Endothelial cell of hepatic sinusoid (primary cell): ENCODE measurements at regions not wholly inside any gene's neighbourhood (a gene's known extent, or its start where the extent isn't known, plus 50 kb on each side); places are given as distances from the start of the nearest gene placed in this dataset.

Source experiments
- in situ Hi-C: cut with HindIII; loops from 2 replicates; pipeline ENCODE4 v1.10.0; 2017; ENCODE audit warnings: low sequenced_read_pairs

DNA sequence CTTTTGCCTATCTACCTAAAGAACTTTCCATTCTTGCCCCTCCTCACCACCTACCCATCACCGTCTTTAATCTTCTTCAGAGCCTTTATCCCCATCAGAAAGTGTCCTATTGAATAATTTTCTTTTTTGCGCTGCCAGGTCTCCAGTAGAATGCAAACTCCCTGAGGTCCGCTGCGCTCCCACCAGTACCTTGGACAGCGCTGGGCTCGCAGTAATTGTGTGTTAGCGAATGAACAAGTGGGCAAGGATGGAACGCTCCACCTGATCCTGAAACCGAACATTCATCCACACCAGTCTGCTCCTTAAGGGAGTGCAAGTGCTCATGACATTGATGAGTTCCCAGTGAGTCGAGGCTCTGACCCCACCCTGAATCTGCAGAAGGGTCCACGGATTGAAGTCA, 391.2 kb downstream of the CDH26 start:
- in situ Hi-C loops, result no loop called here

- in situ Hi-C loops, result no loop called here
Observed at GRCh38 chr20:60352017-60352416, 393.8 kb downstream of the CDH26 start.

DNA sequence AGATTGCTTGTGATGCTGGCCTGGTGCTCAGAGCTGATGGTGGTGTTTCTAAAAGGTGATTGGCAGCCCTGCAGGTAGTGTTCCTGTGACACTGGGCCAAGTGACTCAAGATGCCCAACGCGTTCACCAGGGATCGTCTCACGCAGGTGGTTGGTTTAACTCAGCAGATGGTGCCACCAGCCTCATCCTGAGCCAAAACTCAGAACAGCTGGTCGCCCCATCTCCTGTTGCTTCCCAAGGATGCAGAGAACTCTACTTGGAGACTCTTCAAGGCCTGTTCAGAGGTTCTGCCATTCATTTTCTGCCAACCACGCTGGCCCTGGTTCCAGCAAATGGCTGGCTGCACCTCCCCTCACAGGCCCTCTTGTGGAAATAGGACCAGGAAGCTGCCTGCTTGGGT, 394.4 kb downstream of the CDH26 start:
- in situ Hi-C loops, result no loop called here

DNA sequence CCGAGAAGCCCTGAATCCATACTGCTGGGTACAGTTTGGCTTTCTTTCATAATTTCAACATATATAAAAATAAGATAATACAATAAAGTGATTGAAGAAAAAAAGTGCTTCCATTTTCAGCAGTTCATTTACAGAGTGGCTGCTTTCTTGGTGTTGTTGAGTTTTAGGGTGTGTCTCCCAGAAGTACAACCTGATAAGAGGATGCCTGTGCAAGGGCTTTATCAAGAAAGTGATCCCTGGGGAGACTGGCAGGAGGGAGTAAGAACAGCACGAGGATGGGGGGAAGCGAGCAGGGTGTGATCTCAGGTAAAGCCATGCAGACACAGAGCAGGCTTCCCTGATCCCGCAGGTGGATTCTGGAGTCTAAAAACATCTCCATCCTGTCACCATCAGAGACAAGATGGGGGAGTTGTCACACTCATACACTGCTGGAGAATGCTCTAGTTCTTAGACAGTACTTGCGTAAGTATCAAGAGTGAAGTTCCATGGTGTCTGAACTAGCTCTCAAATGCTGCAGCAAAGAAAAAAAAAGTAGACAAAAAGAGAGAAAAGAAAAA, 395.9 kb downstream of the CDH26 start:
- in situ Hi-C loops, result no loop called here

DNA sequence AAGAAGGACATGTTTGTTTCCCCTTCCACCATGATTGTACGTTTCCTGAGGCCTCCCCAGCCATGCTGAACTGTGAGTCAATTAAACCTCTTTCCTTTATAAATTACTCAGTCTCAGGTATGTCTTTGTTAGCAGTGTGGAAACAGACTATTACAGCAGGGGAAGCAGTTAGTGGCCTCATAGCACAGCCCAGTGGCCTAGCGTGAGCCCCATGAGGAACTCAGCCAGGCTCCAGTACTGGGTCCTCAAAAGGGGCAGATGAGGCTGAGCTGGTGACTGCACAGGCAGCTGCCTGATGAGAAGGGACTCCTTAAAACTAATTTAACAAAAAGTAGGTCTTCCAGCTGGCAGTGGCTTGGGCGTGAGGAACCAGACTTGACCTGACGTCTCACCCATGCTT, 399.9 kb downstream of the CDH26 start:
- in situ Hi-C loops, result no loop called here

DNA sequence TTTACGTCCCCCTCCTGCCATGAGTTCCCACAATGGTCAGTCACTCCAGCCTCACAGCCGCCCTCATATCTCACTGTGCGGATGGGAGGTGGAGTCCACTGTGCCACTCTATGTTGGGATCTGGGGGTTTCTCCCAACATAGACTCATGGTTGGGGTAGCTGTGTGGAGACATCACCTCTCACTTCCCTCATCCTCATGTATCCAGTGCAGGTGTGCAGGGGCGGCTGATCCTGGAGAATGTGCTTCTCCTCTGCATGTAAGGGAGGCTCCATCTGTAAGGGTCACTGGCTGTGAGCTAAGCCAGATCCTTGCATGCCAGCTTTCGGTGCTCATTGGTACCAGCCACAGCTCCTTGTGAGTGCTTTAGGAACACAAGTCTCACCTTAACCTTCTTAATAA, 400.8 kb downstream of the CDH26 start:
- in situ Hi-C loops, result no loop called here

DNA sequence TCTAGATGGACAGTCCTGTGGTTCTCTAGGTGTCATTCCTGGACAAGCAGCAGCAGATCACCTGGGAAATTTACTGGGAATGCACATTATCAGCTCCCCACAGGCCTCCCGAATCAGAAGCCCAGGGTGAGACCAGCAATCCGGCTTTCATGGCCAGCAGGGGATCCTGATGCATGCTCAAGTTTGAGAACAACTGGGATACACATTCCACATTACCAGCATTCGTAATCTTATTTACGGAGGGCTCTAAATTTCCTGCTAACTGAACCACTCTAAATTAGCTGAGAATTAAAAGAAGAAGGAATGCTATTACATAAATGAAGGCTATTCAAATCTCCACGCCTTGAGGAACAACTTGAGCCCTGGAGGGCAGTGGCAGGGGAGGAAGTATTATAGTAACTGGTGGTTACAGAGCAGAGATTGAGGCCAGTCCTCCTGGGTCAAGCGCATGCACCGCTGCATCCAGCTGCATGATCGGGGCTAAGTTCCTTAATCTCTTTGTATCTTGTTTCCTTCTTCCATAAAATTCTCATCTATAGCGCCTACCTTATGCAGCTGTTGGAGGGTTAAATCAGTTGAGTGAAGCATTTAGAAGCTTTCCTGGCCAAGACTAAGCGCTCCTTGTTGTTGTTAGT, 403.7 kb downstream of the CDH26 start:
- in situ Hi-C loops, result no loop called here

DNA sequence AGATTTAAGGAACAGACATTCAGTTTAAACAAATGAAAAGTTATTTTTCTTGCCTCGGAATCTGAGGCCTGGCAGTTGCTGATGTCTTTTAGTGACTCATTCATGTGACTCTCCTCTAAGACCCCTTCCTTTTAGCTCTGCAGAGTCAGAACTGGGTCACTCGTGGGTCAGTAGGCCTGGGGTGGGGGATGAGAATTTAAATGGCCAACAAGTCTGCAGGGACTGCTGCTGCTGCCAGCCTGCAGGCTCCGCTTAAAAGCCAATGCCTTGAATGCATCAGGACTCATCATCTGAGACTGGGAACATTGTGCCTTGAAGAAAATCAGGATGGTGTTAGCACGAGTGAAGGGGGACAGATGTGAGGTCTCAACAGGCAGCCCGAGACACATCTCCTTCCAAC, 404.3 kb downstream of the CDH26 start:
- in situ Hi-C loops, result no loop called here

DNA sequence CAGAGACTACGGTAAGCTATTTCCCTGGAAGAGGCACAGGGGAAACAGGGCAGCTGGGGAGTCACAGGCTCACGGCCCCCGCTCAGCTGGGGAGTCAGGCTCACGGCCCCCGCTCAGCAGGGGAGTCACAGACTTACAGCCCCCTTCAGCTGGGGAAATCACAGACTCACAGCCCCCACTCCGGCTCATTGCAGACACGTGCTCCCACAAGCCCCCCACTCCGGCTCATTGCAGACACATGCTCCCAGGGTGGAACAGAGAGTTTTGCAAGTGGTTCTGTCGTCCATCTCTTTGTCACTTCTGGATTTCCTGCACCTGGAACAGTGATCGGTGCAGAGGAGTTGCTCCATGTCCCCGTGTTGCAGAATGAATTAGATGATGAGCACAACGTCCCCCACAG, 405.5 kb downstream of the CDH26 start:
- in situ Hi-C loops, result no loop called here

- in situ Hi-C loops, result no loop called here
Observed at GRCh38 chr20:60365064-60365666, 406.9 kb downstream of the CDH26 start.

- in situ Hi-C loops, result no loop called here
Observed at GRCh38 chr20:60365882-60366281, 407.7 kb downstream of the CDH26 start.

DNA sequence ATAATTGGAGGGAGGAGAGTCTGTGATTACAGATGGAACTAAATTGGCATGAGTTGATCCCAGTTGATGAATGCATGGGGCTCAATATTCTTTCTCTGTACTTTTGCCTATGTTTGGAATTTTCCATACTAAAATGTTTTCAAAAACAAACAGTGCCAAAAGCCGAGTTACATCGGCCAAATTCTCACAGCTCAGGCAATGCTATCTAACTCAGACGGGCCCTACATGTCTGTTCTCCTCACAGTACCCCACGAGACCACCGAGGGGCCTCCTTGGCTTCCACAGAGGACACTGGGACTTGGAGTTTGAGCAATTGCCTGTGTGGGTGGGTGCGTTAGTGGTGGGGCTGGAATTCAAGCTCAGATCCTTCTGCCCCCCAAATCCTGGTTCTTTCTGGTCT, 413.2 kb downstream of the CDH26 start:
- in situ Hi-C loops, result no loop called here

DNA sequence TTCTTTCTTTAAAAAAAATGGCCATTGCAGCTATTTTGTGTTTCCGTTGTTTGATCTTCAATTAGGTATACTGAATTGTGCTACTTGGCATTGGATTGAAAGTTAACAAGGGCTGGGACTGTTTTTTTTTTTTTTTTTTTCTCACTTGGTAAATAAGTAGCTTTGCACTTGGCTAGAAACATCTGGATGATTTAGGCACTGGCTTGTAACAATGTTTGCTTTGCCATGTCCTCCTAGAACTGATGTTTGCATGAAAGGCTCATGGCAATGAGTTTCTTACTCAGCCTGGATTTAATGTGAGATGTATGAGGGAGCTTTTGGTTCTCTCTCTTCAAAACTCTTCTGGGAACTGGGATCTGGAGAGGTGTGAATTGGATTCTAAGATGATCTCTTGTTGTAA, 414.1 kb downstream of the CDH26 start:
- in situ Hi-C loops, result no loop called here

DNA sequence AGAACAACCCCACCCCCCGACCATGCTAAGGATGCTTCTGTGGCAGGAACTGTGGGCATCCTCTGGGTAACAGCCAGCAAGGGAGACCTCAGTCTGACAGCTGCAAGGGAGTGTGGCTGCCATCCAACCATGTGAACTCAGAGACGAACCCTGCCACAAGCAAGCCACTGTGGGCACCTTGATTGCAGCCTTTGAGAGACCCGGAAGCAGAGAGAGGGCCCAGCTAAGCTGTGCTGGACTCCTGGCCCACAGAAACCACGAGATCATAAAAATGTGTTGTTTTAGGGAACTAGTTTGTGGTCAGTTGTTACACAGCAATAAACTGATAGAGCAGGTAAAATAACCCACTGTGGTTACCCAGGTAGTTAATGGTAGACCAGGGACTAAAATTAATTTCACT, 414.6 kb downstream of the CDH26 start:
- in situ Hi-C loops, result no loop called here

DNA sequence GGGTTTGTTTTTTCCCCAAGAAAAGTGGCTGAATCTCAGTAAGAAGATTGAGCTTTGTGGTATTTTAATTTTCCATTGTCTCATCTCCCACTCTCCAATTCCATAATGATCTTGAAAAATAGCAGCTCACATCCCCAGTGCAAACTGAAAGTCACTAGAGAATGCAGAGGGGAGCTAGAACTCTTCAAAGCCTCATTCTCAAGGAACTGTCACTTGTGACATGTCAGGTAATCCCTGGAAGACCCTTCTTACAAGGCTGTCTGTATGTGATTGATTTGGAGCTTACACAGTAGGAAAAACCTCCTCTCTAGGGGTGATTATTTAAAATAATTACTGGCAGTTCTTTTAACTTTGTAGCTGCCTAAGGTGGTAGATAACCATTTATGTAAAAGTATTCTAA, 420.4 kb downstream of the CDH26 start:
- in situ Hi-C loops, result no loop called here

DNA sequence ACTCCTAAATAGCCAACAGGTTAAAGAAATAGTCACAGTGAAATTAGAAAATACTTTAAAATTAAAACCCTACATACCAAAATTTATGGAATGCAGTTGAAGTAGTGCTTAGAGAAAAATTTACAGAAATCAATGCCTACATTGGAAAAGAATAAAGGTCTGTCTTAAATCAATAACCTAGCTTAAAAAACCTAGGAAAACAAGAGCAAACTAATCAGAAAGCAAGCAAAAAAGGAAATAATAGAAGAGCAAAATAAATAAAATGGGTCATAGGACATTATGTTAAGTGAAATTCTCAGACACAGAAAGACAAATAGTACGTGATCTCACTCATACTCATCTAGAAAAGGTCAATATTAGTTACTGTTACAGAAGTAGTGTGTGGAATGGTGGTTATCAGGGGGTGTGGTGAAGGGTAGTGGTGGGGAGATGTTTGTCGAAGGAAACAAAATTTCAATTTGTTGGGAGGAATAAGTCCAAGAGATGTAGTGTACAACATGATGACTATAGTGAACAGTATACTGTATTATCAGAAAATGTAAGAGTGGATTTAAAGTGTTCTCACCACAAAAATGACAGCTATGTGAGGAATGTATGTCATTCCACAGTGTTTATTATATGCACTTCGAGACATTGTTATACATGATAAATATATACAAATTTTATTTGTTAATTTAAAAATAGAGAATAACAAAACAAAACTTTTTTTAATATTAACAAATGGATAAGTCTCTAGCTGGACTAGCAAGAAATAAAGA, 423.6 kb downstream of the CDH26 start:
- in situ Hi-C loops, result no loop called here

GRCh38 chr20:60389441-60389840, 431.2 kb downstream of the CDH26 start:
- in situ Hi-C loops, result no loop called here

DNA sequence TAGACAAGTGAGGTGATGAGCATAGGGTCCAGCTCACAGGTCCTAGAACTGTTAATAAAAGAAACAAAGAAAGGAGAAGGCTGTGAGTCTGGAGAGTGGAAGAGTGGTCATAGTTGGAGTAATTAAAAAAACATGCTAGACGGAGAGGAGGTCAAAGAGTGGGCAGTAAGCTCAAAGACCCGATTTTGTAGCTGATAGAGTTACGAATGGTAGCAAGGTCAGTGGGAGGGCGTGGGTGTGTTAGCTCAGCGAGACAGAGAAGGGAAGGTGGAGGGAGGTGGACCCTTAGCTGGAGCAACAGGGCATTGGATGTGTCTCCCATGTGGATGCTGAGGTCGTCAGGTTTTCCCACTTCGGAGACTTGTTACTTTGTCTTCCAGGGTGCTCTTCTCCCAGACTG, 431.7 kb downstream of the CDH26 start:
- in situ Hi-C loops, result no loop called here

DNA sequence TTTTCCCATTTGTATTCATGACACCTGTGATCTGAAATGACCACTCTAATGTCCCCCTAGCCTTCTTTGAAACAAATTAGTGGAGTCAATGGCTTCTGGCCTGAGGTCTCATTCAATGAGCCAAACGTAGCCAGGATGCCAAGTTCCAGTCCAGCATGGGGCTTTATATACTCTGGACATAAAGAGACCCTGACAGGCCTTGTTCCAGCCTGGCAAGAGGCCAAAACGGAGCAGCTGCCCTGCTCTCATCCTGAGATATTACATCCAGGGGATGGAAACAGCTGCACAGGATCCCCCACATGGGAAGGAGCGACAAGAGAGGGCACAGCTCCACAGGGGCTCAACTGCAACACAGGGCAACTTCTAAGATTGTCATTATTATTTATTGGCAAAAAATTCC, 437.8 kb downstream of the CDH26 start:
- in situ Hi-C loops, result no loop called here

GRCh38 chr20:60400567-60400966, 442.3 kb downstream of the CDH26 start:
- in situ Hi-C loops, result no loop called here

DNA sequence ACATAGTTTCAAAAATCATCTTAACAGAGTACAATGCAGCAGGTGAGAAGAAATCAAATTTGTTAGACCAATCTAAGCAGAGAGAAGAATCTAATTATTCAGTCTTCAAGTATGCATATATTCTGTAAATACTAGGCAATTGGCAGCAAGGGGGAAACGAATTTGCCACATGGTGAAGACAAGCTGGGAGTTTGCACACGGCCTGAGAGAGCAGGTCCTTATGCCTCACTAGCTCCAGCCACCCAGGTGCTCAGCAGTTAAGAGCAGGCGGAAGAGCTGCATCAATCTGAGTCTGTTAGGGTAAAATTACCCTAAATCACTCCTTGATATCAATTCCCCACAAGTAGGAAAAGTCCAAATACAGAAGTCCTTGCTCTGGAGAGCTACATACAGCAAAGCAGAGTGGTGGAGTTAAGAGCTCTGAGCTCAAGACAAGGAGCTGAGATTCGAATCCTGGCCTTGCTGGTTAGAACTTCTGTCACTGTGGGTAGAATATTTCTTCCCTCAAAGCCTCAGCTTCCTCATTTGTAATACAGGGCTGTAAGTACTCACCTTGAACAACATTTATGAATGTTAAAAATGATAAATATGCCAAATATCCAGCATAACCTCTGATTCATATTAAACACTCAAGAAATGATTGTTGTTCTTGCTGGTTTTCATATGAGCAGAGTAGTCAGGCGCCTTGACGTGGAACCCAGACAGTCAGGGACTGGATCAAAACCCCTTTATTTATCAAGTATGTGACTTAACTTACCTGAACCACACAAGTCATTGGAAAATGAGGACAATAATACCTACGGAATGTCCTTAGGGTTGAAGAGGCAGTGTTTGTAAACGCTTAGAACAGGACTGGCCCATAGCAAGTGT, 444.2 kb downstream of the CDH26 start:
- in situ Hi-C loops, result no loop called here
